NT2/D1 (cell line): ENCODE measurements at regions not wholly inside any gene's neighbourhood (a gene's known extent, or its start where the extent isn't known, plus 50 kb on each side); places are given as distances from the start of the nearest gene placed in this dataset.

ENCODE experiments used
- SUZ12 ChIP-seq: IDR thresholded peaks from 2 replicates; pipeline ENCODE4 v1.6.1; 2011; ENCODE audit not compliant: insufficient read length, insufficient read depth; ENCODE audit errors: extremely low read depth
- YY1 ChIP-seq: IDR thresholded peaks from 2 replicates; pipeline ENCODE4 v1.6.1; 2011; ENCODE audit not compliant: insufficient read length, insufficient read depth
- ZNF274 ChIP-seq: IDR thresholded peaks from 2 replicates; pipeline ENCODE4 v1.6.1; 2011; ENCODE audit warnings: mild to moderate bottlenecking, low read depth, low read length

GRCh38 chr12:67716817-67717216 is 68.3 kb downstream of the DYRK2 start:
- no peak for TF ChIP-seq ZNF274
- no peak for TF ChIP-seq YY1
- no peak for TF ChIP-seq SUZ12
